BJ (cell line): ENCODE measurements at regions not wholly inside any gene's neighbourhood (a gene's known extent, or its start where the extent isn't known, plus 50 kb on each side); places are given as distances from the start of the nearest gene placed in this dataset.

Source experiments
- CTCF ChIA-PET: fragments of 350-600 bp; formaldehyde crosslinking; extraction: SDS; loops from one replicate; lab custom pipeline; 2021; ENCODE audit warnings: antibody characterized with exemption, inconsistent platforms; lab: Yijun Ruan, JAX
- POLR2A ChIA-PET: fragments of 300-600 bp; sonication (Branson Sonifier 250); formaldehyde crosslinking; extraction: SDS; loops from one replicate; lab custom pipeline; 2021; ENCODE audit warnings: antibody characterized with exemption; lab: Charles Lee
- DNase-seq: peaks from one replicate; pipeline ENCODE4 v3.0.0-alpha.2; 2011; ENCODE audit warnings: low read depth
- H3K27me3 ChIP-seq: 2 replicates; pipeline ENCODE4 v1.6.0; 2011; ENCODE audit warnings: low read length; ENCODE audit not compliant: control insufficient read depth, insufficient read depth
- H3K36me3 ChIP-seq: 2 replicates; pipeline ENCODE4 v1.5.1; 2011; ENCODE audit warnings: low read length; ENCODE audit not compliant: control insufficient read depth, insufficient read depth
- H3K4me3 ChIP-seq: 2 replicates; pipeline ENCODE4 v1.5.1; 2011; ENCODE audit warnings: low read depth, mild to moderate bottlenecking, control low read depth, low read length
- TF ChIP-seq, protein P1 (sequence below): IDR thresholded peaks from 2 replicates; pipeline ENCODE4 v1.5.1; 2011; ENCODE audit warnings: low read depth, mild to moderate bottlenecking, control low read depth, inconsistent platforms, low read length, moderate library complexity; ENCODE audit not compliant: insufficient read depth

DNA sequence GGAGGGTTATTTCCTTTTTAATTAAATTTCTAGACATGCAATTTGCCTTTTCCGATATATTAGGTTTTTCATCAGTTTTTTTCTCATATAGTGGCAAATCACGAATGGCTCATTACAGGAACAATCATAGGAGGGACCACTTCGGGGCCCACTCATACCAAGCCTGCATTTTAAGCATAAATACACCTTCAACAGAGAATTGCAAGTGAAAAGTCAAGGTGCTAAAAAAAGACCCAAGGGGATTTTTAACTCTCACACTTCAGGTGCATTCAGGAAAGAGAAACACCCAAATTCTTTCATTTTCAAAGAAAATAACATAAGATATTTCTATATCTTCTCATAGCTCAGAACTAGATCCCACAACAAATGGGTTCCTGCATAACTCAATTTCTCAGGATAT lies 979.6 kb upstream of the NR2F2 start:
- no peaks in the 10 kb centered on the region for H3K27me3 ChIP-seq
- TF ChIP-seq, protein P1, sequence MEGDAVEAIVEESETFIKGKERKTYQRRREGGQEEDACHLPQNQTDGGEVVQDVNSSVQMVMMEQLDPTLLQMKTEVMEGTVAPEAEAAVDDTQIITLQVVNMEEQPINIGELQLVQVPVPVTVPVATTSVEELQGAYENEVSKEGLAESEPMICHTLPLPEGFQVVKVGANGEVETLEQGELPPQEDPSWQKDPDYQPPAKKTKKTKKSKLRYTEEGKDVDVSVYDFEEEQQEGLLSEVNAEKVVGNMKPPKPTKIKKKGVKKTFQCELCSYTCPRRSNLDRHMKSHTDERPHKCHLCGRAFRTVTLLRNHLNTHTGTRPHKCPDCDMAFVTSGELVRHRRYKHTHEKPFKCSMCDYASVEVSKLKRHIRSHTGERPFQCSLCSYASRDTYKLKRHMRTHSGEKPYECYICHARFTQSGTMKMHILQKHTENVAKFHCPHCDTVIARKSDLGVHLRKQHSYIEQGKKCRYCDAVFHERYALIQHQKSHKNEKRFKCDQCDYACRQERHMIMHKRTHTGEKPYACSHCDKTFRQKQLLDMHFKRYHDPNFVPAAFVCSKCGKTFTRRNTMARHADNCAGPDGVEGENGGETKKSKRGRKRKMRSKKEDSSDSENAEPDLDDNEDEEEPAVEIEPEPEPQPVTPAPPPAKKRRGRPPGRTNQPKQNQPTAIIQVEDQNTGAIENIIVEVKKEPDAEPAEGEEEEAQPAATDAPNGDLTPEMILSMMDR, result no peak
- ChIA-PET POLR2A (no interaction called here), CTCF (no interaction called here)
- H3K4me3 ChIP-seq, result no peak overlapping the region
- H3K36me3 ChIP-seq, result no peaks in the 10 kb centered on the region
- DNase-seq, result no peak

DNA sequence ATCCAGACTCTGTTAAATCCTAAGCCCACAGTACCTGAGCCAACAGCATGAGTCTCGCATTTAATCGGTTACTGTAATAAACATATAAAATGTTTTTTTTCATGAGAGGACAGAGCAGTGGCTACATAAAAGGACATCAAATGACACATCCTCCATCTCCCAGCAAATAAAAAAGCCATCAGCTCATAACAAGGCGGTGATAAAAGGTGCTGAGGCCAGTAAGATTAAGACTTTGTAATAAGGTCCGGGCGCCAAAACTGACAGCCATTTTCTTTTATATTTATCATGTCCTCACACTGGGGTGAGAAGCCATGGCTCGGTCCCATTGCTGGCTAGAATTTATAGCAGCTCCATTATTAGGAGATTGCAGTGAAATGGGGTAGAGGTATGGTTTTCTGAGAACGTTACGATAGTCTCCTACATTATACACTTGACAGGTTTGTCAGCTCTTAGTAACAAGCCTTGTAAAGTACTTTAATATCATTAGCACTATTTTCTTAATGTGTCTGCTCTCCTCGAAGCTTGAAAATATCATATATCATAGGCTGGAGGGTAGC lies 977.8 kb upstream of the NR2F2 start:
- CTCF ChIA-PET, result no interaction called here
- H3K27me3 ChIP-seq, result no peaks in the 10 kb centered on the region
- TF ChIP-seq, protein P1, result no peak

DNA sequence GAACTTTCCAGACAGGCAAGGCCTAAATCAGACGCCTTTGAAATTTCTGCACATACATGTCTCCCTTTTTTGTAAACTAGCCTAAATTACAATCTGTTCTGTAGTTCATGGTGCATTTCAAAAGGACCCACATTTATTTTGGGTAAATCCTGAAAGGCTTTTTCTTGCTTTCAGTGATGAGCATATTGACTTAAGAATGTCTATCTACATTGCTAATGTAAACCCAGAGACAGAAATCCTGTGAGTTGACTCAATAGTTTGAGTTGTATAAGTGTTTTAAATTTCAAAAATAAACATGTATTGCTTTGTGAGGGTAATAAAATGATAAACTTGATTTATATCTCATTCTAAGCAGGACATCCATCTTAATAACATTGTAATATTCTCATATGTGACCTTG lies 977.0 kb upstream of the NR2F2 start:
- ChIA-PET CTCF (interaction anchor here (1.0 kb wide), 1 partner anchor 10 kb away, joined by 4 read pairs; no protein-coding TSS in a partner anchor), POLR2A (no interaction called here)
- DNase-seq, result no peak
- H3K27me3 ChIP-seq, result no peaks in the 10 kb centered on the region
- H3K36me3 ChIP-seq, result no peaks in the 10 kb centered on the region
- TF ChIP-seq, protein P1, result no peak
- no peak overlapping the region for H3K4me3 ChIP-seq

More for the DNA sequence above, 977.8 kb upstream of the NR2F2 start:
- POLR2A ChIA-PET, result no interaction called here
- Histone ChIP-seq H3K36me3 (no peaks in the 10 kb centered on the region), H3K4me3 (no peak overlapping the region)
- no peak for DNase-seq

DNA sequence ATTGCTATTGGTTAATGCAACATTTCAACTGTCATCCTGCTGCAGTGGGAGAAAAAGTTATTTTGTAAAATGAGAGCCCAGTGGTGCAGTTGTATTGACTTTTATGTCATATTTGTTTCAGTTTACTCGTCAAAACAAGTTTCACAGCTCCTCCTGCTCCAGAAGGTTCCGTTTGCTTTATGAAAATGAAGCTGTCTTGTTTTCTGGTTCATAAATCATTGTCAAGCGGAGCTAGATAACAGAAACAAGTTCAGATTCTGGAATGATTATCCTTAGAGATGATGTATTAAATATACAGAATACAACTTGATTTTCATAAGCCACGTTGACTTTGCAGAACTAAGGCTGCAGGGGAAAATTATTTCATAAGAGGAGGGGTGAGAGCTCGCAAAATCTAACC lies 970.5 kb upstream of the NR2F2 start:
- Histone ChIP-seq H3K27me3 (no peaks in the 10 kb centered on the region), H3K36me3 (no peaks in the 10 kb centered on the region), H3K4me3 (no peak overlapping the region)
- POLR2A ChIA-PET, result no interaction called here
- DNase-seq, result no peak
- CTCF ChIA-PET, result interaction anchor here (1.4 kb wide), 1 partner anchor 10 kb away, joined by 3 read pairs; no protein-coding TSS in a partner anchor
- TF ChIP-seq, protein P1, result no peak

DNA sequence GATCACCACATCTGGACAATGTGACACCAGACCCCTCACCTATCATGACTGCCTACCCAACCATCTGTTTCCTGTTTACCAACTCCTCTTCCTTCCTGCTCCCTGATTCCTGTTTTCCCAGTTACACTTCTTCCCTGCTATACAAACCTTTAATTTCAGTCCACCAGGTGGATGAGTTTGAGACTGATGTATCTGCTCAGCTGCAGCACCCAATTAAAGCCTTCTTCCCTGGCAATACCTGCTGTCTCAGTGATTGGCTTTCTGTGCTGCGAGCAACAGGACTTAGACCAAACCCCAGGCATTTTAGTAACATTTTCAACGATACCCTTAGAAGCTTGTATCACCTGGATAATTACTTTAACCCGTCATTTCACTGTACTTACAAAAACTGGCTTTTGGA lies 968.2 kb upstream of the NR2F2 start:
- no peak overlapping the region for H3K4me3 ChIP-seq
- POLR2A ChIA-PET, result no interaction called here
- CTCF ChIA-PET, result interaction anchor here (1.7 kb wide), 1 partner anchor 12 kb away, joined by 6 read pairs; no protein-coding TSS in a partner anchor
- no peak for DNase-seq
- no peaks in the 10 kb centered on the region for H3K27me3 ChIP-seq
- no peaks in the 10 kb centered on the region for H3K36me3 ChIP-seq
- TF ChIP-seq, protein P1, result no peak
